Heart left ventricle (tissue), 13 donors: ENCODE measurements at regions not wholly inside any gene's neighbourhood (a gene's known extent, or its start where the extent isn't known, plus 50 kb on each side); places are given as distances from the start of the nearest gene placed in this dataset.

ENCODE experiments used
- POLR2A ChIP-seq, 2 donors: fragments of 450-650 bp; IDR thresholded peaks; one replicate each; pipeline ENCODE4 v1.6.1; 2017; ENCODE audit warnings: antibody characterized with exemption in 2 of 2, mild to moderate bottlenecking in 2 of 2, moderate library complexity in 2 of 2
- TF ChIP-seq, protein P1 (sequence below), 12 donors: fragments of 200-600 bp; sonication (generic) in 4 of 12; IDR thresholded peaks; one replicate each; pipeline versions ENCODE4 v1.5.0 to v1.8.0; 2018 to 2022; ENCODE audit warnings: antibody characterized with exemption in 12 of 12, mild to moderate bottlenecking in 5 of 12
- donor health status: ischemic (EF 13 %, LVEDD 7.1; RV severe dilation, severe dysfunction).
- donor health status: DM: no; HTN: yes; CAD: no.
- donor health status: DM: no; HTN: no; CAD: no.
- donor health status: ischemic (EF 25% LVEDD 6.9; RV normal size, moderate dysfunction).
- donor health status: ischemic (EF 25% LVEDD 5.7; RV mildly dilated, moderate dysfunction).
- donor health status: ischemic (EF 35%, LVEDD 5.7; RV mildly dilated, moderate dysfunction).
- donor health status: nonischemic (EF 11% LVEDD 7.7; RV severe dilation, severe dysfunction).
- donor health status: DM: yes; HTN: yes; CAD: no.
- donor health status: PGD.
- donor health status: ischemic (EF 29% LVEDD 5.4; RV normal size, mild dysfunction).
- donor health status: nonischemic (EF 23%, LVEDD 6.1; RV moderate dilation, normal function).

- TF ChIP-seq, protein P1, sequence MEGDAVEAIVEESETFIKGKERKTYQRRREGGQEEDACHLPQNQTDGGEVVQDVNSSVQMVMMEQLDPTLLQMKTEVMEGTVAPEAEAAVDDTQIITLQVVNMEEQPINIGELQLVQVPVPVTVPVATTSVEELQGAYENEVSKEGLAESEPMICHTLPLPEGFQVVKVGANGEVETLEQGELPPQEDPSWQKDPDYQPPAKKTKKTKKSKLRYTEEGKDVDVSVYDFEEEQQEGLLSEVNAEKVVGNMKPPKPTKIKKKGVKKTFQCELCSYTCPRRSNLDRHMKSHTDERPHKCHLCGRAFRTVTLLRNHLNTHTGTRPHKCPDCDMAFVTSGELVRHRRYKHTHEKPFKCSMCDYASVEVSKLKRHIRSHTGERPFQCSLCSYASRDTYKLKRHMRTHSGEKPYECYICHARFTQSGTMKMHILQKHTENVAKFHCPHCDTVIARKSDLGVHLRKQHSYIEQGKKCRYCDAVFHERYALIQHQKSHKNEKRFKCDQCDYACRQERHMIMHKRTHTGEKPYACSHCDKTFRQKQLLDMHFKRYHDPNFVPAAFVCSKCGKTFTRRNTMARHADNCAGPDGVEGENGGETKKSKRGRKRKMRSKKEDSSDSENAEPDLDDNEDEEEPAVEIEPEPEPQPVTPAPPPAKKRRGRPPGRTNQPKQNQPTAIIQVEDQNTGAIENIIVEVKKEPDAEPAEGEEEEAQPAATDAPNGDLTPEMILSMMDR (IDR thresholded peaks at IDR 0.05), result no peak
- no peak for TF ChIP-seq POLR2A (IDR thresholded peaks at IDR 0.05)
Observed at GRCh38 chr4:110799211-110799610, 176.3 kb upstream of the PITX2 start.
